Chondrocyte (in vitro differentiated cells): ENCODE measurements at regions not wholly inside any gene's neighbourhood (a gene's known extent, or its start where the extent isn't known, plus 50 kb on each side); places are given as distances from the start of the nearest gene placed in this dataset.
"Not testable (repeated sequence)": the region's sequence is repeated elsewhere in the genome, so short reads cannot be mapped to it uniquely, and the experiment has no call there.

Experiments
- DNase-seq: peaks from one replicate; pipeline ENCODE4 v3.0.0; 2021; ENCODE audit warnings: mixed read lengths, low spot score
- H3K27ac Mint-ChIP-seq: one replicate; pipeline ENCODE4 v1.8.0; 2021; ENCODE audit warnings: mild to moderate bottlenecking, moderate library complexity, mixed read lengths; ENCODE audit not compliant: unreplicated experiment
- H3K27me3 Mint-ChIP-seq: 2 replicates; pipeline ENCODE4 v1.8.0; 2021; ENCODE audit warnings: low read depth, mixed read lengths
- H3K36me3 Mint-ChIP-seq: 2 replicates; pipeline ENCODE4 v1.8.0; 2021; ENCODE audit warnings: low read depth, mixed read lengths
- H3K4me1 Mint-ChIP-seq: 2 replicates; pipeline ENCODE4 v1.8.0; 2021; ENCODE audit warnings: low read depth, mild to moderate bottlenecking, mixed read lengths
- H3K4me3 Mint-ChIP-seq: one replicate; pipeline ENCODE4 v1.8.0; 2021; ENCODE audit warnings: mild to moderate bottlenecking, moderate library complexity, mixed read lengths; ENCODE audit not compliant: unreplicated experiment
- H3K9me3 Mint-ChIP-seq: 2 replicates; pipeline ENCODE4 v1.8.0; 2021; ENCODE audit warnings: low read depth, mixed read lengths
- CTCF ChIP-seq: fragments of 200-600 bp; sonication (generic); IDR thresholded peaks from 2 replicates; pipeline ENCODE4 v1.5.0; 2021; ENCODE audit warnings: antibody characterized with exemption, mild to moderate bottlenecking, moderate library complexity

GRCh38 chr2:64250063-64250462, 105.8 kb upstream of the PELI1 start:
- TF ChIP-seq CTCF = no peak
- H3K4me1 Mint-ChIP-seq = no peaks in the 10 kb centered on the region
- H3K27ac Mint-ChIP-seq = no peak overlapping the region
- no peak overlapping the region for H3K4me3 Mint-ChIP-seq
- no peaks in the 10 kb centered on the region for H3K9me3 Mint-ChIP-seq
- H3K27me3 Mint-ChIP-seq = no peaks in the 10 kb centered on the region
- DNase-seq = no peak
- H3K36me3 Mint-ChIP-seq = no peaks in the 10 kb centered on the region

- TF ChIP-seq CTCF = no peak
- Mint-ChIP-seq H3K36me3 (no peaks in the 10 kb centered on the region), H3K4me1 (no peaks in the 10 kb centered on the region), H3K27me3 (no peaks in the 10 kb centered on the region), H3K27ac (no peak overlapping the region), H3K4me3 (no peak overlapping the region), H3K9me3 (no peaks in the 10 kb centered on the region)
- DNase-seq = no peak
These were observed 106.7 kb upstream of the PELI1 start for GRCh38 chr2:64250751-64251423.

- no peak for DNase-seq
These were observed 107.5 kb upstream of the PELI1 start for GRCh38 chr2:64251497-64252250.

GRCh38 chr2:64252251-64252978, 108.2 kb upstream of the PELI1 start:
- not testable (repeated sequence) for H3K27me3 Mint-ChIP-seq, H3K9me3 Mint-ChIP-seq, H3K36me3 Mint-ChIP-seq, H3K4me3 Mint-ChIP-seq, H3K4me1 Mint-ChIP-seq, DNase-seq, H3K27ac Mint-ChIP-seq

More at GRCh38 chr2:64251497-64252250, 107.5 kb upstream of the PELI1 start:
- no peaks in the 10 kb centered on the region for H3K27me3 Mint-ChIP-seq
- no peak overlapping the region for H3K4me3 Mint-ChIP-seq
- H3K4me1 Mint-ChIP-seq = no peaks in the 10 kb centered on the region
- TF ChIP-seq CTCF = no peak
- H3K9me3 Mint-ChIP-seq = no peaks in the 10 kb centered on the region
- no peak overlapping the region for H3K27ac Mint-ChIP-seq
- H3K36me3 Mint-ChIP-seq = no peaks in the 10 kb centered on the region

- not testable (repeated sequence) for H3K4me3 Mint-ChIP-seq, DNase-seq, H3K36me3 Mint-ChIP-seq, H3K9me3 Mint-ChIP-seq, H3K27me3 Mint-ChIP-seq, H3K27ac Mint-ChIP-seq, H3K4me1 Mint-ChIP-seq
These were observed 109.2 kb upstream of the PELI1 start for GRCh38 chr2:64253421-64253820.

GRCh38 chr2:64258566-64258965, 114.3 kb upstream of the PELI1 start:
- no peak for DNase-seq
- Mint-ChIP-seq H3K36me3 (no peaks in the 10 kb centered on the region), H3K9me3 (no peaks in the 10 kb centered on the region), H3K4me3 (no peak overlapping the region), H3K4me1 (peaks cover 37% of the 10 kb centered on the region), H3K27me3 (no peaks in the 10 kb centered on the region), H3K27ac (no peak overlapping the region)
- TF ChIP-seq CTCF = no peak
